GM21381 (cell line): ENCODE measurements at regions not wholly inside any gene's neighbourhood (a gene's known extent, or its start where the extent isn't known, plus 50 kb on each side); places are given as distances from the start of the nearest gene placed in this dataset.

Source experiments
- ATAC-seq: cut with Tn5 transposase; IDR thresholded peaks from one replicate; pipeline ENCODE4 v1.9.1; 2021; ENCODE audit warnings: mild to moderate bottlenecking, moderate library complexity; ENCODE audit not compliant: unreplicated experiment

DNA sequence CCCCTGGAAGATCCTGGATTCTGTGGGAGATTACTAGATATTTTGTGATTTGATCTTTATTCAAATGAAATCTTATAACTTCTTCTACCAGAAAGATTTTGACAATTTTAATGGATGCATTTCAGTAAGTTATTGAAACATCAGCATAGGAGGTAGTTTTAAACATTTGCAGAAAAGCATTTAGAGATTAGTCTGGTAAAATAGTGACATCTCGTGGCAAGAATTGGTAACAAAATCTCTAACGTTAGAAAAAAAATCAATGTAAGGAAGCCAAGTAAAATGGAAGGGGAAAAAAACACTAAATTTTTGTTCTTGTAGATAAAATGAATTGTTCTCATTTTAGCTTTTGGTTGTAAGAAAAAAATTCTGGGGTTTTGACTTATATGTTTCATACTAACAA lies 73.3 kb downstream of the TASL start:
- ATAC-seq: no peak

DNA sequence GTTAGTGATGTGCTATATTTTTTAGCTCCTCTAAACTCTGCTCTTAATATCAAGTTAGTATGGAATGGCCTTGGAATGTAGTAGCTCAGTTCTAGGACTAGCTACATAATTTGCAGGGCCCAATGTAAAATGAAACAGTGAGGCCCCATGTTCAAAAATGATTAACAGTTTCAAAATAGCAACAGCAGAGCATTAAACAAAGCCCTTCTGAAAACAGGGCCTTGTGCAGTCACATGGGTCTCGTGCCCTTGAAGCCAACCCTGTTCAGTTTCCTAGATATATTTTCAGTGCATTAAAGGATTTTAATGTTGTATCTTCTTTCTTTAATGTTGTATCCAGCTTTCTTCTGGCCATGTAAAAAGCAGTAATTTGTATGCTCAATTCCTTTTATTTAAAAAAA lies 82.1 kb downstream of the TASL start:
- ATAC-seq: no peak

DNA sequence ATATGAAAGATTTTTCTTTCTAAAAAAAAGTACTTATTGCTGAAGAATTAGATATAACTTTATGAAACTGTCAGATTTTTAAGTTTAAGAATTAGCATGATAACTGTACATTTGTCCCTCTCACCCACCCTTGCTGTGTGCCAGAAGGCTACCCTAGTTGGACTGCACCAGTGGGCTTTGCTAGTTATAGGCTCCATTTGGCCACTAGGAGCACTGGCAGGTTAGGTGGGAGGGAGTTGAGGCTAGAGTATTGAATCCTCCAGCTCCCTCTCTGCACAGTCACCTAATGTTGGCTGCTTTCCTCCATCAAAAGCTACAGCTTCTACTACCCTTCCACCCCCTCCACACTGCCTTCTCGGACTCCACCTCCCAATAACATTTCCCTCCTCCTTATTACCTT lies 84.2 kb downstream of the TASL start:
- ATAC-seq: no peak

DNA sequence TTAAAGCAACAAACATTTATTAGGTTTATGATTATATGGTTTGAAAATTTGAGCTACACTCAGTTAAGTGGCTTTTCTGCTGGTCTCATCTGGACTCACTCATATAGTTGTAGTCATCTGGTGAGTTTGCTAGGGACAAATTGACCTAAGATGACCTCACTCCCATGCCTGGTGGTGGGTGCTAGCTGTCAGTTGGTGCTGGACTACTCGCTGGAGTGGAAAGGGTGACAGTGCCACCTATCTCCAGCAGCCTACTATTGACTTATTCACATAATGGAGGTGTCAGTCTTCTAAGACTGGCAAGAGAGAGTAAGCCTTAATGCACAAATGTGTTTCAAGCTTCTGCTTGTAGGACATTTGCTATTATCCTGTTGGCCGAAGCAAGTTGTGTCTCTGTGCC lies 88.2 kb downstream of the TASL start:
- ATAC-seq: no peak

DNA sequence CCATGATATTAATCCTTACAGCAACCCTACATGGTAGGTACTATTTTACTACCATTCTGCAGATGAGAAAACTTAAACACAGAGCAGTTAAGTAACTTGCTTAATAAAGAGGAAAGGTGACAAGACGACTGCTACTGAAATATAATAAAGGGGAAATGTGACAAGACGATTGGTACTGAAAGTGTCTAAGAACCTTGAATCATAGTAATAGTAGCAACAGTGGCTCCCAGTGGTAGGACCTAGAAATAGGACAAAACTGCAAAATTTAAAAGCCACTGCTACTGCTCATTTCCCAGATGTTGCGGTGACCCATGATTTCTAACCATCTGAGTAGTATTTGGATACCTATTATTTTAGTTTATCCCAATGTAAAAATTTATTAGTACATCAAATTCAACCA lies 89.5 kb downstream of the TASL start:
- ATAC-seq: peak; percentile 62

DNA sequence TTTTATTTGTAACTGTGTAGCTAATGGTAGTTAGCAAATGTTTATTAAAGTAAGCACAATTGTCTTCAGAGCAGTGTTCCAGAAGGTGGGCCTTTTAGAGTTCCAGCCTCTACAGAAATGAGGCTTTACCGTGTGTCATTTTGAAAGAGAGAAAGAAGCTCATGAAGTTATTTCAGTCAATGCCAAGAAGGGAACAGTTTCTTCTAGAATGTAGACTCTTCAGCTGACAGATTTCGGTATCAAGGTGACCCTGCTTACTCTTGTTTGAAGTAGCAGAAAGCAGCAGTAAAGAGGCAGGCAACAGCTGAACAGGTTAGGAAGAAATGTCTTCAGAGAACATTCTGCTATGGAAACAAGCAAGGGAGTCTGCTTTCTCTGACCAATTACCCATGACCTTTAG lies 93.6 kb downstream of the TASL start:
- ATAC-seq: peak; percentile 67

DNA sequence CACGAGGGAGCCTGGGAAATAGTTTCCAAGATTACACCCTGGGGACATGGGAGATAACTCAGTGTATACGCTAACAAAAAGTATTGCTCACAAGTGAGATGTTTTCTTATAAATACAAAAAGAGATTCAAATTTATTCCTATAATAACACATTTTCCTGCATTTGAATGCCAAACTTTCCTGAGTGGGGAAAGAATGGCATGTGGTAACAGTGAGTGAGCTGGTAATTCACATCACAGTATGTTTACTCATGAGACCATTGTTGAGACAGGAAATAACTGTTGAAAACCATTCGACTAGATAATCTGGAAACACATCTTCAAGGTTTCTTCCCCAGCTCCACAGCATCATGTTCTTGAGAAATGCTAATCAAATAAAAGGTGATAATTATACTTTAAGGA lies 109.1 kb downstream of the TASL start:
- no peak for ATAC-seq
